GM21825 (cell line): ENCODE measurements at regions not wholly inside any gene's neighbourhood (a gene's known extent, or its start where the extent isn't known, plus 50 kb on each side); places are given as distances from the start of the nearest gene placed in this dataset.

Experiments used
- ATAC-seq: cut with Tn5 transposase; IDR thresholded peaks from one replicate; pipeline ENCODE4 v1.9.1; 2021; ENCODE audit warnings: mild to moderate bottlenecking, moderate library complexity; ENCODE audit not compliant: unreplicated experiment

DNA sequence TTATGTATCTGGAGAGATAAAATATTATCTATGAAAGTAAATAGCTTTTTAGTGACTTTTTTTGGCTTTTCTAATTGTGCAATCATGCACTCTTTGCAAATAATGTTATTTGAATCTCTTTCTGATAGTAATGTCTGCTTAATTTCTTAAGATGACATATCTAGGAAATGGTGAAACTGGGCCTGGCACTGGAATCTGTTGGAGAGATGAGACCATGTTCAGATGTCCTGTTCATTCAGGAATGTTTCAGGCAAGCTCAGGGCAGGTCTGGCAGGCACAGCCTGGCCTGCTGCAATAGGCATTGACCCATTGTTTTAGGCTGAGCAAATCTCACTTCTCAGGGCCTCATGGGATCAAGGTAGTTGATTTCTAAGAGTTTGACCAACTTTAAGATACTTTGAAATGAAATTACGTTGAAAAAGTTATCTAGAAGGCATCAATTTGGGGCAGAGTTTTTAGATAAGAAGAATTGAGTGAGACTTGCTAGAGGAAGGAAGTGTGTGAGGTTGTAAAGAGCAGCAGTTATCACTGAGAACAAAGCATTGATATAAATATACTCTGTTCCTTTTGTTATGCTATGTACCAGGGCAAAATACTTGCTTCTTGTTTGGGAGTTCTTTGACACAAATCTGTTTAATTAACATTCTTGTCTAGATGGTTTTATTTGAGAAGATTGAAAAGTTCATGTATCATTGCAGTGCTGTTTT is 133.0 kb upstream of the LEF1 start:
- no peak for ATAC-seq

DNA sequence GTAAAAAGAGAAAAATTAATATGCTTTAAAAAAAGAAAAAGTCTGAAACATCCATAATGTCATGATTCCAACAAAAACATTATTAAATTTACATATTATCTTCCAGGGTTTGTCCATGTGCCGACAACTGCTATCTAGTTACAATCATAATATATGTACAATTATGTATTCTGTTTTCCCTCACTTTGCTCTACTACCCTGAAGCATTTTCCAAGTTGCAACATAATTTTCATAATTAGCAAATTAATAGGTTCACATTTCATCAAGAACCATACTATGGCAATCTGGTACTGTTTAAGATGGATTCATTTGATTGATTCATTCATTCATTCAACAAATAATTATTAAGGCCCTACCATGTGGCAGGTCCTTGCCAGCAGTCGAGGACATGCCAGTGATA is 128.9 kb upstream of the LEF1 start:
- no peak for ATAC-seq

DNA sequence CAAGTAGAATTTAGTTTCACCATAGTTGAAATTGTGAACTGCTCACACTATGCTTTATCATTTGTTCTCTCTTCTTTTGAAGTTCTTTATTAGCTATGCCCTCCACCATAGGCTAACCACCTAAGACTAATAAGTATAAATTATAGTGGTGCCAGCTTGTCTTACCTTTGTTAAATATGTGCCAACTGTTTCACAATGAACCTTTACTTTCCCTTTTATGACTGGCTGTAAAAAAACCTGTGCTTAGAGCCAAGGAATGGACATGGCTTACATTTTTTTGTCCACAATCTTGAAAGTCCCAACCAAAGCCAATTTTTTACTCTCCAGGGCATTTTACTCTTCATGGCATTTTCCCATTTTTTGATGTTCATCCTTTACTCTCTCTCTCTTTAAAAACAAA is 123.5 kb upstream of the LEF1 start:
- ATAC-seq: no peak

DNA sequence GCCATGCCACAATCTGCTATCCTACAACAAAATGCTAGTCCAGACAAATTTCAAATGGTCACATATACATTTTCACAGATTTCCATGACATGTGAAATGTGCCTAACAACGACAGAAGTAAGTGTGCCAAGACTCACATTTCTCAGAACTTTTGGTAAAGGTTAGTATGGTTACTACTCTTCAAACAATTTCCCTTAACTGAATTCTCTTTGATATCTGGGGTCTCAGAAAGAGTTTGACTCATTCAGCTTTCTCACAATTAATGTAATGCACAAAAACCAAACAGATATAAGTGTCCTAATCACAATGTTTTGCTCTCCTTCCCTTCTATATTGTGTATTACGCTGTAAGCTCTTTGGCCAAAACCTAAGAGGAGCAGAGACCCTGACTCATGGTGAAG is 122.4 kb upstream of the LEF1 start:
- ATAC-seq: no peak

DNA sequence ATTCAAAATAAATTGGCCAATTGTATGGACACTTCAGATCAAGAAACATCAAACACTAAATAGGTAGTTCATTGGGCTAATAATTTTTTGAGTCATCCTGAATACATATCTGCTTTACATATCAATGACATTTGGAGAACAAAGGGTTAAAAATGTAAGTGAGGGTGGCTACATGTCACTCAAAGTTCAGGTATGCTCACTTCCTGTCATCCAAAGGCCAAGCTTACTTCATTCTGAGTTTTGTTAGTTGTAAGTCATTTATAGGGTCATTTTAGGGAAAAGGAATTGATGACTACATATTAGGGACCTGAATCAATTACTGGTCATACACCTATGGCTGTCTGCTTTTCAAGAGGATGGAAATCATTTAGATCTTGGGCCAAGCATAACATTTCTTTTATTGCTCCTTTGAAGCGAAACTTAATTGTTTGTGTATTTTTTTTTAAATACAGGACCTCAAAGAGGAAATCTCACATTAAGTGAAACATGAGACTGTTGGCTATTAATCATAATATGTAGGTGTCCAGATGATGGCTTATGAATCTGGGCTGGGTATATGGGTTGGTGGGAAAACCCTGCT is 119.2 kb upstream of the LEF1 start:
- ATAC-seq: no peak

DNA sequence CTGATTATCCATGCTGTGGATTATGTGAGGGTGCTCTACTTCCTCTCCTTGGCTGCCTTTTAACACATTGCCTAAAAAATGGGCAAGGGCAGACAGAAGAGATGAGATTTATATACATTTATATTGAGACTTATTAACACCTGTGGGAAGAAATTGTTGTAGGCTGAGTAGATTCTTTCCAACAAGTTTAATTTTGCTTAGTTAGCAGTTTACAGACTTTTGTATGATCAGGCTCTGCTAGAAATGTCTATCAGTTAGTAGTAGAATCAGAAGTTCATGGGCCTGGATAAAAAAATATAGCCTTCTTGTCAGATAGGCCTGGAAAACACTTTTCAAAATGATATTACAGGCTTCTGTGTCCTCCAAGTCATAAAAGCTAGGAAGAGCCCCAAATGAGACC is 111.3 kb upstream of the LEF1 start:
- ATAC-seq: no peak

DNA sequence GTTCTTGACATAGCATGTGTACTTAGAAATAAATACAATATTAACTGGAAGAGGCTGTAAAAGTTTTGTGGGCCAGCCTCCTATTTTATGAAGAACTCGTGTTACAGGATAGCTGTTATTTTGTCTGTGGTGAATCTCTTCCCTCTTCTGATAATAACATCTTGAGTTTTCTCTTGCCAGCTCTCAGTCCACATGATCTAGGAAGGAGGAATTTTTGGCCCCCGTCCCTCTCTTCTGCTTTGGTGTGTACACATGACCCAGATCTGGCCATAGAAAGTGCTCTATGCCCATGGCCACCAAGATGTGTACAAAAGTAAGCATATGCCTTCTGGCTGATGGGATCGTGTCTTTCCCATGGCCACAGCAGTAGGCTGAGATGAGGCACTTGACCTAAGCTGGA is 108.0 kb upstream of the LEF1 start:
- no peak for ATAC-seq

DNA sequence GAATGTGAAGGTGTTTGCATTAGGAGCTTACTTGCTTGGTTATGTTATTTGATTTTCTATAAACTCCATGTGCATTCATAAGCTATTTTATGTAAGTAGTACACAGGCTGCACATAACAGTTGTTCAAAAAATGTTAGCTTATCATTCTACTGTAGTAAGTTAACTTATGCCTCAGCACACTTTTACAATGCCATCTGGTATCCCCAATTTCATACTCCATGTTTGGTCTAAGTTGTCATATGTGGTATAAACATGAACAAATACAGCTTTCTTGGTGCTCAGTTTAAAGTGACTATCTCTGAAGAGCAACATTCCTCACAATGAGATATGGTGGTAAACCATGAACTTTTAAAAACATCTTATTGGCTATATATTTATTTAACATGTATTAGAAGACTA is 104.3 kb upstream of the LEF1 start:
- no peak for ATAC-seq

DNA sequence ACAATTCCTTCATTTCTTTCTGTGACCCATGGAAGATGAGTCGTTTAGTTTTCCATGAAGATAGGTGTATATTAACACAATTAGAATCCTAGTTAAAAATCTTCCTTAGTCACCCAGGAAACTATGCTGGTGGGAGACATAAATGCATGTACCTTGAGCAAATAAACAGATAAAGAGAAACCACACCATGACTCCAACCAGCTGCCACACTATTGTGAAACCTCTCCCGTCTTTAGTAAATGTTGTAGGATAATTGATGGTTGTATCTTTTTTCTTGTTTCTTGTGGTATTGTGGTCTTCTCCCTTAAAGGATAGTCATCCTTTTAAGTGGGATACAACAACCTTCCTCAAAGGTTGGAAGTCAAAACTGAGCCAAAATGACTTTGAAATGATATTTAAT is 103.8 kb upstream of the LEF1 start:
- no peak for ATAC-seq

DNA sequence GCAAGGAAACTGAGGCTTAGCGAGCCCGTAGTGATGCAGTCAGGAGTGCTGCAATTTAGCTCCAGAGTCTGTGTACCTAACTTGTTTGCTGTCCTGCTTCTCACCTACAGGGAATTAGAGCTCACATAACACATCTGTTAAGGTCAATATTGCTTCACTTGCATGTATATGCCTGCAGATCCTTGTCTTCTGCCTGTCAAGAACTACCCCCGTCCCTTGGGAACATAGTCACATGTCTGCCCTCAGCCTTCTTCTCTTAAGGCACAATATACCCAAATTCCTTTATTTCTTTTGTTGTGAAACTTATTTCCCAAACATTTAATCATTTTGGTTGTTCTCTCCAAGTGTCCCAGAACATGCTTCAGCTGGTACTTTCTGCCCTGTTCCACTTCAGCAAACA is 103.3 kb upstream of the LEF1 start:
- ATAC-seq: no peak

DNA sequence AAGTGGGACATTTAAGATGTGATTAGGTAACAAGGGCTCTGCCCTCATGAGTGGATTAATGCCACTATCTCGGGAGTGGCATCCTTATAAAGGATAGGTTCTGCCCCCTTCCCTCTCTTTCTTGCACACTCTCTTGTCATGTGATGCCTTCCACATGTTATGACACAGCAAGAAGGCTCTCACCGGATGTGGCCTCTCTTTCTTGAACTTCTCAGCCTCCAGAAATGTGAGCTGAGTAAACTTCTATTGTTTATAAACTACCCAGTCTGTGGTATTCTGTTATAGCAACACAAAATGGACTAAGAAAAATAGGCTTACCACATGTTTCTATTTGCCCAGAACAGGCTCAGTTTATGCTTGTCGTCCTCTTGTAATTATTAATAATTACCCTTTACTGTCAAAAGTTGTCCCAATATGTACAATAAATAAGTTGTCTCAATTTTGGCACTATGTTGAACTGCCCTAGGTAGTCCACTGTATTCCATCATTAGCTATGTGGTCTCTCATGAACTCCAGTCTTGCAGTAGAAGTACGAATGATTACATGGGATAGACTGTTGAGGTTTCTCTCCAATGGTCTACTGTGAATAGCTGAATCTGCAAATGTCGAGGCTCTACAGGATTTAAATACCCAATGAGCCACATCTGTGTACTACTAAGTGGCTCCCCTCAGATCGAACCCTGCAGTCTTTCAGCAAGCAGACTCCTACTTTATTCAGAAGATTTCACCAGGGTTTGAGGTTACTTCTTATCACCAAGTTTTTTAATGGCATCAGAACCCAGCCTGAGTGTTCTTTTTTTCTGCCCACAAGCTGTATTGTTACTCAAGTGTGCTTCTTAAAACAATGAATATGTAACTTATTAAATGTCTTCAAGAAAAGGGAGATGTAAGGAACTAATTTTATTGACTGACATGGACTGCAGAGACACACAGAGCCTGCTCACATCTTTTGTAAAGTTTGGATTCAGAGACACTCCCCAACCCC is 102.0 kb upstream of the LEF1 start:
- no peak for ATAC-seq

DNA sequence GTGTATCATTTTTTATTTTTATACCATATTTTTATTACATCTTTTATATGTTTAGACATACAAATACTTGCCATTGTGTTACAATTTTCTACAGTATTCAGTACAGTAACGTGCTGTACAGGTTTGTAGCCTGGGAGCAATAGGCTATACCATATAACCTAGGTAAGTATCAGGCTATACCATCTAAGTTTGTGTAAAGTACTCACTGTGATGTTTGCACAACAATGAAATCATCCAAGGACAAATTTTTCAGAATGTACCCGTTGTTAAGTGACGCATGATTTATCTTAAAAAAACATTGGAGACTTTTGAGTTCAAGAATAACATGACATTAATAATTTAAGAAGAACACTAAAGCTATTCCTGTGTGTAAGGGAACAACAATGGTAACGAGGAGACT is 96.0 kb upstream of the LEF1 start:
- ATAC-seq: no peak

DNA sequence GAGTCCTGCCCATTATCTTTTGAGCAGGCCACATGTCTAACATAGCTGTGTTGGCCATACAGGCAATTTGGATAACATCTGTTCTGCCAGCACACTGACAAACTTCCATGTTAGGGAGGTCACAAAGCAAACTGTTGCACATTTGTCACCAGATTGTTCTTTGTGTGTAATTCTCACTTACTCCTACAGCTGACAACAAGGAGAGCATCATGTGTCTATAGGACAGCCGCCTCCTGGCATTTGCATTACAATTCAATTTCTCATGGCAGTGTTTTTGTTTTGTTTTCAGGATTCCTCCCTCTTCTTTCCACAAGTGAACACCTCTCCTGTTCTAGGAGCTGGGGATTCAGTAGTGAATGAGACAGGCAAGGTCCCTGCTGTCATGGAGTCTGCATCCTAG is 94.3 kb upstream of the LEF1 start:
- ATAC-seq: no peak

DNA sequence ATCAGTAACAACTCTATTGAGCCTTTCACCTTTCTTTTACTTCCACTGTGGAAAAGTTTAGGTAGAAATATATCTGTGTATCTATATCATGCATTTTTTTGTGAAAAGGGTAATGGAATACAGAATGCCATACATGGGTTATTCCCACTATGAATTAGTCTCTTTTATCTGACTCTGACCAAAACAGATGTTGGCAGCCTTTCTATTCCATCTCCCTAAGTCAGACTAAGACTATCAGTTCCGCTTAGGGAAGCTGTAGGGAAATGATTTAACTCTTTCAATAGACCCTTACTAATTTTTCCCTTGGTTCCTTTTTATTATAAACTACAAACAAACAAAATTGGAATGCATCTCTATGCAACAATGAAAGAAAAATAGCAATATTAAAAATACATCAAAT is 92.3 kb upstream of the LEF1 start:
- no peak for ATAC-seq

DNA sequence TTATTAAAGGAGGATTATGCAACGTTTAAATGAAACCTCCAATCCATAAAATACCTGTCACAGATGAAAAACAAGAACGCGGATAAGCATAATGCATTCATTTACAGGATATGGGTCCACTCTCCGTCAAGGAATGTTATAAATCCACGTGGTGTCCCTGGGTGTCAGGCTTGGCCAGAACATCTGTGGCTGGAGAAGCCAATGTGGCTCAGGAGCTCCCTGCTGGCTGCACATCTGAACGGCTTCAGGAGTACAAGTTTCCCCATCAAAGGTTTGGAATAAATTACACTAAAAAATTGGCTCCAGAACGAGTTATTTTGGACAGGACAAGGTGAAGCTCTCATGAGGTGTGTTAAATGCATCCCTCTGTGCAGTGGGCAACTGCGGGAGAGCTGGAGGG is 87.8 kb upstream of the LEF1 start:
- ATAC-seq: no peak

DNA sequence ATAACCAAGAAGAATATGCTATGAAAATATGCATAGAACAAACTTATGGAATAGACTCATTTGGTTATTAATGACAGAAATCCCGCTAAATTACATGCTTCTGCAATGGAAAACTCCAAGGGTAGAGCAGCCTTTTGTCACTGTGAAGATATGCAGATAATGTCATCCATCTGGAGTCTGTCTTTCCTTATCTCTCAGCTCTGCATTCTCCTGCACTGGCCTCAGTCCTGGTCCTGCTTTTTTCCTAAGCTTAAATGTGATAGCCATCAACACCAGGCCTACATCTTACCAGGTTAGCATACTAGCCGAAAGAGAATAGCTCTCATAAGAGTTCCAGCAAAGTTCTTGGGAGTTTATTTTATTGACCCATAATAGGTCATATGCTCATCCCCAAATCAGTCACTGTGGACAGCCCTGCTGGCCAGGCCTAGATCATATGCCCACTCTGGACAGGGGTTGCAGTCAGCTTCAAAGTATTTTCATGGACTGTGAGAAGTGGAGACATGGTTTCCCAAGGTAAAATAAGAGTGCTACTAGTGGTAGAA is 86.5 kb upstream of the LEF1 start:
- ATAC-seq: no peak

DNA sequence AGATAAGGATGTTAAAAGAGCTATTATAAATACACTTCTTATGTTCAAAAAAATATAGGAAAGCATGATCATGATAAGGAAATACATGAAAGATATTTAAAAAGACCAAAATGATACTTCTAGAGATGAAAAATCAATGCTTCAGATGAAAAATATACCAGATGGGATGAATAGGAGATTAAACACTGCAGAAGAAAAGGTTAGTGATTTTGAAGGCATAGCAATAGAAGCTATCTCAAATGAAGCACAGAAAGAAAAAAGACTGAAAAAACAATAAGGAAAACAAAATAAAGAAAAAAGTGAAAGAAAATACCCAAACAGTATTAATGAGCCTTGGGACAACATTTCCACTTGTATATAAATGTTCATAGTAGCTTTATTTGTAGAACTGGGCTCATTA is 80.7 kb upstream of the LEF1 start:
- no peak for ATAC-seq

DNA sequence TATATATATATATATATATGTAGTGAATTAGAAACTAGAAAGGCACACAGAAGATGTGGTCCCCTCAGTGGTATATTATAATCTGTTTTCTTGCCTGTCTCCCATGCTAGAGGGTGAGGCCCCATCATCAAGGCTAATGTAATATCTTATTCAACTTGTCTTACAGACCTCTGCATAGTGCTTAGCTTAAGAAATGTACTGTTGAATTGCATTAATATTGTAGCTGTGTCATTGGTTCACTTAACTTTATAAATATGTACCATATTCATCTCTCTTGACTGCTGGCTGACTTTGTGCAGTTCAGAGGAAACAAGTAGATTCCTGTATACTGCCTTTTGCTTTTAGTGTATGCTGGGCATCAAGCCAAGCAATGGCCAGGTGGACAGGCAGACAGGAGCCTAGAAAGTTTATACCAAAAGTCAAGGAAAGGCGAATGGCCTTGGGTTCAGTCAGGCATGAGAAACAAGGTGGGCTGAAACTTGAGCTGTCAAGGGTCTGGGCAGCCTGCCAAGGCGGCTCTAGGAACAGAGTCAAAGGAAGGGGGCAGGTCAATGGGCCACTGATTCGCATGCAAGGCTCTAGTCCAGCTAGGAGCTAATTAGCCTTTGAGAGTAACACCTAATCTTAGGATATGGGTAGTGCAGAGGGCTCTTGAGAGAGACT is 78.8 kb upstream of the LEF1 start:
- ATAC-seq: no peak

DNA sequence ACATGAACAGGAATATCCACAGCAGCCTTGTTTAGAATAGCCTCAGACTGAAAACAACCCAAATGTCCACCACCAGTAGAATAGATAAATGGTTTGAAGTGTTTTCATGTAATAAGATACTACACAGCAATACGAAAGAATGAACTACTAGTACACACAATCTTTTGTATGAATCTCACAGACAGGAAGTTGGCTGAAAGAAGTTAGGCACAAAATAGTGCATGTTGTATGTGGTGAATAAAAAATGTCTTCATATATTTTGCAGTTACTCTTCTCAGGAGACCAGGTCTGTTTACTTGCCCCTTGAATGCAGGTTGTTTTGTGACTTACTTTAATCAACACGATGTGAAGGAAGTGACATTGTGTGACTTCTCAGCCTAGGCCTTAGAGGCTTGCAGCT is 75.9 kb upstream of the LEF1 start:
- no peak for ATAC-seq

DNA sequence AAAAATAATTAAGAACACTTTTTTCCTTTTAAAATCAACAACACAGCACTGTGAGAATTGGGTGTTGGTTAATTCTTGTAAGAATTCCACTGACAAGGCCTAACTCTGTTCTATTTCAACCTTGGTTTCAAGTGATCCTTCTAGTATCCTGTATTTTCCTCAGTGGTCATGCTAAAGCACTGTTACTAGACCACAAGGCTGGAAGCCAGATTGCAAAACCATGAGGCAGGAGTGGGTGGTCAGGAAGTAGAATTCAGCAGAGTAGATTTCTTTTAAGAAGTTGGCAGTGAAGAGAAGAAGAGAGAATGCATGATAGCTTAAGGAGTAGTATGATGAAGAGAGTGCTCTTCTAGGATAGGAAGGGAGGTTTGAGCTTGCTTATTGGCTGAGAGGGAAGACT is 71.6 kb upstream of the LEF1 start:
- ATAC-seq: no peak

DNA sequence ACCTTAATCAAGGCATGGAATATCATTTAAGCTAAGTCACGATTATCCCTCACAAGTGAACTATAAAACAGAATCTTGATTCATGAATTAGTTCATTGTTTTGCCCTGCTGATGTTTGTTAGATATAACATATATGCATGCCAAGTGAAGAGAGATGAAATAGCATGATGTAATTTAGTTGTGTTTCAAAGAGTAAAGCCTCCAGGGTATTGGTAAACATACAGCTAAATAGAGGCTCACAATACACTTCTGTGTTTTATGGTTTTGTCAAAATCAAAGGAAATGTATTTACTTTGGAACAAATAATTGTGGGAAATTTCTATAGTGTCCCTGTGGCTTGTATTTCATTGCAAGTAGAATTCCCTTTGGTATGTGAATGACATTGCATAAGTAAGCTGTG is 69.0 kb upstream of the LEF1 start:
- no peak for ATAC-seq
